Smooth muscle cell (in vitro differentiated cells): ENCODE measurements at regions not wholly inside any gene's neighbourhood (a gene's known extent, or its start where the extent isn't known, plus 50 kb on each side); places are given as distances from the start of the nearest gene placed in this dataset.

Source experiments
- DNase-seq: peaks from one replicate; lab custom pipeline; 2025; ENCODE audit not compliant: unreplicated experiment; lab: John Stamatoyannopoulos, UW
- H2AFZ ChIP-seq: fragments of 200-600 bp; sonication (generic); 2 replicates; pipeline ENCODE4 v1.6.0; 2016; ENCODE audit warnings: antibody characterized with exemption, low read depth, mild to moderate bottlenecking
- H3F3A ChIP-seq: fragments of 200-600 bp; sonication (generic); 2 replicates; pipeline ENCODE4 v1.6.0; 2017; ENCODE audit warnings: antibody characterized with exemption, low read depth
- H3K27ac ChIP-seq: fragments of 200-600 bp; sonication (generic); 2 replicates; pipeline ENCODE4 v1.5.1; 2016; ENCODE audit warnings: low read depth, mild to moderate bottlenecking
- H3K27me3 ChIP-seq: fragments of 200-600 bp; sonication (generic); 2 replicates; pipeline ENCODE4 v1.6.1; 2016; ENCODE audit warnings: low read depth, mild to moderate bottlenecking
- H3K36me3 ChIP-seq: fragments of 200-600 bp; sonication (generic); 2 replicates; pipeline ENCODE4 v1.5.1; 2016; ENCODE audit warnings: low read depth
- H3K4me1 ChIP-seq: fragments of 200-600 bp; sonication (generic); 2 replicates; pipeline ENCODE4 v1.5.1; 2016; ENCODE audit warnings: low read depth
- H3K4me2 ChIP-seq: fragments of 200-600 bp; sonication (generic); 2 replicates; pipeline ENCODE4 v1.6.0; 2016; ENCODE audit warnings: mild to moderate bottlenecking
- H3K4me3 ChIP-seq: fragments of 200-600 bp; sonication (generic); 2 replicates; pipeline ENCODE4 v1.5.1; 2016; ENCODE audit warnings: mild to moderate bottlenecking
- H3K79me2 ChIP-seq: fragments of 200-600 bp; sonication (generic); 2 replicates; pipeline ENCODE4 v1.6.0; 2016; ENCODE audit warnings: low read depth, mild to moderate bottlenecking
- H3K9ac ChIP-seq: fragments of 200-600 bp; sonication (generic); 2 replicates; pipeline ENCODE4 v1.6.0; 2016; ENCODE audit warnings: low read depth
- H3K9me3 ChIP-seq: fragments of 200-600 bp; sonication (generic); replicated peaks from 2 replicates; pipeline ENCODE4 v1.5.1; 2016; ENCODE audit warnings: low read depth
- H4K20me1 ChIP-seq: fragments of 200-600 bp; sonication (generic); 2 replicates; pipeline ENCODE4 v1.6.0; 2016; ENCODE audit warnings: low read depth
- whole genome bisulfite sequencing: methylation state at CpG from one replicate; pipeline ENCODE4 v1.1.7; 2016; ENCODE audit warnings: low lambda C conversion rate; 5-methylcytosine and 5-hydroxymethylcytosine counted together
- TF ChIP-seq, protein P1 (sequence below): fragments of 200-600 bp; sonication (generic); IDR thresholded peaks from 2 replicates; pipeline ENCODE4 v1.5.1; 2017; ENCODE audit warnings: borderline replicate concordance, mild to moderate bottlenecking, antibody characterized with exemption; ENCODE audit not compliant: insufficient read depth, poor library complexity, severe bottlenecking

DNA sequence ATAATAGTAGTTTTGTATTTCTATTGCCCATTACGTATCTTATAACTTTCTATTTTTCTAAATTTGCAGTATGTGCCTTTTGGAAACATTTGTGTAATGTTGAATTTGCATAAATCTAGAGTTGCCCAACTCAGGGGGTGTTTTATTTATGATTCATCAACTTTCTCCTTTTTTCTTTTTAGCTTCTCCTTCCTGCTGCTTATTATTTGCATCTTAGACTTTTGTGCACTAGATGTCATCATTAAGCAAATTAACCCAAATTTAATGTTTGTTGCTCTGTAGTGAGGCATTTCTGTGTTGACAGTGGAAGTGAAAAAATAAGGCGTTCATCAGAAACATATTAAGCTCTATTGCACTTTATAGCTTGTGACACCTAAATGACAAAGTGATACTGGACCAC, 56.2 kb upstream of the ZBED5 start:
- 92% methylated on average over 2 of the region's 2 CpGs for WGBS
- no peak overlapping the region for H3K4me2 ChIP-seq

DNA sequence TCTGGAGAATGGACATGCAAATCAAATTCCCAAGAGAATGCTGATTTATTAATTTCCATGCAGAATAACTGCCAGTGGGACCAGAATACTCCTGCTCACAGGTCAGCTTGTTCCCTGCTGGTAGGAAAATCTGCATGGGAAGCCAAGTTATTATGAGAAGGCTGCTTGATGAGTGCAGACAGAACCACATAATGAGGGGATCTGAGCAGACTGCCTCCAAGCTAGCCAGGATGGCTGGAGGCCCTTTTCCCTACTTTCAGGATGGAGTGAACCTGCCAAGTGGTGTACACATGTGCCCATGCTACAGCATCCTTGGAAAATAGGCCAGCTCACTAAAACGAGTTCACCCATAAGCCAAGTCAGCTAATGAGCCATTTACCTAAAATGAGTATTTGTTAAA, 55.2 kb upstream of the ZBED5 start:
- no peak overlapping the region for H3K27ac ChIP-seq
- H3K4me2 ChIP-seq, result no peak overlapping the region
- H3K9ac ChIP-seq, result no peak overlapping the region
- H3K4me1 ChIP-seq, result no peaks in the 10 kb centered on the region
- no peak overlapping the region for H3K4me3 ChIP-seq
- H2AFZ ChIP-seq, result no peak overlapping the region
- H3K9me3 ChIP-seq, result no peaks in the 10 kb centered on the region
- H3K27me3 ChIP-seq, result no peaks in the 10 kb centered on the region
- no peaks in the 10 kb centered on the region for H3K36me3 ChIP-seq
- TF ChIP-seq, protein P1, sequence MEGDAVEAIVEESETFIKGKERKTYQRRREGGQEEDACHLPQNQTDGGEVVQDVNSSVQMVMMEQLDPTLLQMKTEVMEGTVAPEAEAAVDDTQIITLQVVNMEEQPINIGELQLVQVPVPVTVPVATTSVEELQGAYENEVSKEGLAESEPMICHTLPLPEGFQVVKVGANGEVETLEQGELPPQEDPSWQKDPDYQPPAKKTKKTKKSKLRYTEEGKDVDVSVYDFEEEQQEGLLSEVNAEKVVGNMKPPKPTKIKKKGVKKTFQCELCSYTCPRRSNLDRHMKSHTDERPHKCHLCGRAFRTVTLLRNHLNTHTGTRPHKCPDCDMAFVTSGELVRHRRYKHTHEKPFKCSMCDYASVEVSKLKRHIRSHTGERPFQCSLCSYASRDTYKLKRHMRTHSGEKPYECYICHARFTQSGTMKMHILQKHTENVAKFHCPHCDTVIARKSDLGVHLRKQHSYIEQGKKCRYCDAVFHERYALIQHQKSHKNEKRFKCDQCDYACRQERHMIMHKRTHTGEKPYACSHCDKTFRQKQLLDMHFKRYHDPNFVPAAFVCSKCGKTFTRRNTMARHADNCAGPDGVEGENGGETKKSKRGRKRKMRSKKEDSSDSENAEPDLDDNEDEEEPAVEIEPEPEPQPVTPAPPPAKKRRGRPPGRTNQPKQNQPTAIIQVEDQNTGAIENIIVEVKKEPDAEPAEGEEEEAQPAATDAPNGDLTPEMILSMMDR, result no peak
- H3F3A ChIP-seq, result peaks cover 5% of the 10 kb centered on the region
- DNase-seq, result no peak
- H3K79me2 ChIP-seq, result no peaks in the 10 kb centered on the region
- H4K20me1 ChIP-seq, result no peaks in the 10 kb centered on the region
- WGBS, result 70% methylated on average over 1 of the region's 1 CpG

More for the DNA sequence above, 56.2 kb upstream of the ZBED5 start:
- no peaks in the 10 kb centered on the region for H3K36me3 ChIP-seq
- H3K79me2 ChIP-seq, result no peaks in the 10 kb centered on the region
- no peaks in the 10 kb centered on the region for H4K20me1 ChIP-seq
- no peak for DNase-seq
- no peaks in the 10 kb centered on the region for H3K4me1 ChIP-seq
- no peak overlapping the region for H3K9ac ChIP-seq
- H3K9me3 ChIP-seq, result no peaks in the 10 kb centered on the region
- H3K27me3 ChIP-seq, result no peaks in the 10 kb centered on the region
- H3K27ac ChIP-seq, result no peak overlapping the region
- no peak overlapping the region for H2AFZ ChIP-seq
- TF ChIP-seq, protein P1, result no peak
- H3F3A ChIP-seq, result no peaks in the 10 kb centered on the region
- no peak overlapping the region for H3K4me3 ChIP-seq

DNA sequence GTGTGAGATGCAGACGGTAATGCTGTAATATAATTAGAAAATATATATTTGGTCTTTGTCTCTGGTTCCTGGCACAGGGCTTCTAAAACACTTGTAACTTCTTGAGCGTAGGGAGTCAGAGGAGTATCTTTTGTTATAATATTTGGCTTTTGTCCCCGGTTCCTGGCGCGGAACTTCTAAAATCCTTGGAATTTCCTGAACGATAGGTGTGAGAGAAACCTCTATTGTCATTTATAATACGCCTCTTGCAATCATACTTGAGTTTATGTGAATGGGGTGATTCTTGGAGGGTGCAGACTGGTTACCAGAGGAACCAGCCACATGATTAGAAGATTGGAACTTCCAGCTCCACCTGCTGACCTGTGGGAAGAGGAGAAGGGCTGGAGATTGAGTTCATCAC, 54.1 kb upstream of the ZBED5 start:
- Histone ChIP-seq H3K9ac (no peak overlapping the region), H3K27me3 (no peaks in the 10 kb centered on the region), H3K4me3 (no peak overlapping the region), H3K27ac (no peak overlapping the region), H3K9me3 (no peaks in the 10 kb centered on the region), H3K79me2 (no peaks in the 10 kb centered on the region), H4K20me1 (no peaks in the 10 kb centered on the region), H3F3A (peaks cover 5% of the 10 kb centered on the region), H3K4me1 (no peaks in the 10 kb centered on the region), H2AFZ (no peak overlapping the region), H3K36me3 (no peaks in the 10 kb centered on the region), H3K4me2 (no peak overlapping the region)
- DNase-seq, result no peak
- 76% methylated on average over 7 of the region's 7 CpGs for WGBS
- TF ChIP-seq, protein P1, result no peak

DNA sequence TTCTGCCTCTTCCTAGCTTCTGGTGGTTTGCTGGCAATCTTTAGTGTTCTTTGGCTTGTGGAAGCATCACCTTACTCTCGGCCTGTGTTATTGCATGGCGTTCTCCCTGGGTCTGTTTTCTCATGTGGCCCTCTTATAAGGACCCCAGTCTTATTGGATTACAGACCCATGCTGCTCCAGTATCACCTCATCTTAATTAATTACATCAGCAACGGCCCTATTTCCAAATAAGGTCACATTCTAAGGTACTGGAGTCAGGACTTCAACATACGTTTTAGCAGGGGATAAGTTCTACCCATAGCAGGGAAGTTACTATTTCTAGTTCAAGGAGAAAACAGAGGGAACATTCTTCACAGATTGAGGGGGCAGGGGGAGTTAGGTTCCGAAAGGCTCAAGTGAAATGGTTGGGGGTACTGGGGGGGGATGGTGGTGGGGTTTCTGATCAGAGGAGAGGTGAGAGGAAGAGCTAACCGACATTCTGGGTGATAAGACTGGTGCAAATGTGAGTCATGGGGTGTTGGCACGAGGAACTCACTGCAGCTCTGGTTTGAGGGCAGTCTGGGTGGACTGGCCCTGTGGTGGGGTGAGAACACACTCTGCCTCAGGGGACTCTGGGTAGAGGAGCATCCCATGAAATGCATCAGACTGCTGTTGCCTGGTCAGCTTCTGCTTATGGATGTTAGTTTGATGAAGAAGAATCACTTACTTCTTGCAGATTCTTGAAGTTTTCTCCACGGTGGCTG, 51.5 kb upstream of the ZBED5 start:
- WGBS, result 74% methylated on average over 8 of the region's 8 CpGs
- TF ChIP-seq, protein P1, result no peak
- Histone ChIP-seq H3K4me2 (no peak overlapping the region), H3K36me3 (no peaks in the 10 kb centered on the region), H3K79me2 (no peaks in the 10 kb centered on the region), H3K27ac (peak overlapping the region; percentile 56), H2AFZ (no peak overlapping the region), H3F3A (peaks cover 5% of the 10 kb centered on the region), H3K4me1 (no peaks in the 10 kb centered on the region), H3K9me3 (no peaks in the 10 kb centered on the region), H3K9ac (no peak overlapping the region), H3K4me3 (no peak overlapping the region), H3K27me3 (no peaks in the 10 kb centered on the region), H4K20me1 (no peaks in the 10 kb centered on the region)
- DNase-seq, result no peak
